HG02870 (cell line): ENCODE measurements at regions not wholly inside any gene's neighbourhood (a gene's known extent, or its start where the extent isn't known, plus 50 kb on each side); places are given as distances from the start of the nearest gene placed in this dataset.

Source experiments
- ATAC-seq: cut with Tn5 transposase; IDR thresholded peaks from one replicate; pipeline ENCODE4 v1.9.1; 2021; ENCODE audit warnings: mild to moderate bottlenecking, moderate library complexity; ENCODE audit not compliant: unreplicated experiment

- ATAC-seq: no peak
Observed at GRCh38 chr12:12015073-12015685, 55.6 kb upstream of the BCL2L14 start.

DNA sequence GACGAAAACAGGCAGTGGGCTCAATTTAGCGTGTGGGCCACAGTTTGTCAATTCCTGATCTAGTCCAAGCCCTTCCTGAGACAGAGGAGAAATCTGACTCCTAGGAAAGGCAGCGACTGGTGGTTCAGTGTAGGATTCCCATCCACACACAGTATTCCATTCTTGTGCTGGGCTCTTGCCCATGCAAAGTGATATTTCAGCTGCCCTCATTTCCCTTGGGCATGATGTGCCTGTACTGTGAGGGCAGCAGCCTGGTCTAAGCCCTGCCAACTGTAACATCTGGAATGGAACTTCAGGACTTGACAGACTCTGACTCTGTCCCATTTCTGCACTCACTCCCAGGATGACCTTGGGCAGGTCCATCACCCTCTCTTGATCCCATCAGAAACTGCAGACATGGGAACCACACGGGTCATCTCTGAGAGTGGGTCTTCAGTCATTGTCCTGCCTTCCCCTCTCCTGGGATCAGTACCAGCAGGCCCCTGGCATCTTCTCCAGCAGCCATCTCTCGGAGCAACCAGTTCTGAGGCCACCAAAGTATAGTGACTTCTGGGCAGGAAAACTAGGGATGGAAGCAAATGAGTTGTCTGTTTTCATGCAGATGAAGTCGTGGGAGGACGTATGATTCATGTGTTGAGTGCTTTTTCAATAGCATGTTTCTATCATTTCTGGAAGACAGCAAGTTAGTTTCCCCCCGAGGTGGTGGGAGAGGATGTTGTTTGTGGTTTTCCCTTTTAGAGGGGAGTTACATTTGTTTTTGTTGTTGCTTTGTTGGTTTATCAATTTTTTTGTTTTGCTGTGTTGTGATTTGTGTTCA is 54.2 kb upstream of the BCL2L14 start:
- no peak for ATAC-seq

DNA sequence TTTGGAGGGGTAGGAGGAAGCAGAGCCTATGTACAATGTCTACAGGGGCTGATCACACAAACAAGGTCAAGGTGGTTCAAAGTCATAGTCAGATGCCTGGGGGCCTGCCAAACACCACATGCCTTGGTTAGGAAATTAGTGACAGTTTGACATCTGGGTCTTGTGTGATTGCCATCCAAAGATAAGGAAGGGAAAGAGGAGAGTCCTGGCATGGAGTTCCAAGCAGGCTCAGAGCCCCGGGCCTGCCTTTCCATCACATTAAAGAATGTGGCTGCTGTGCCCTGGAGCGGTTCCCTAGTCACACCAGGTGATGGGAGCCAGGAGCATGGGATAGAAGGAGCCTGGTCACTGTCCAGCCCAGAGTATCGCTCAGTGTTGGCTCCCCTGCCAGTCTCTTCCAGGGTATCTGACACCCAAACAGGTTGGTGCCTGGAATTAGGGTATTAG is 53.6 kb upstream of the BCL2L14 start:
- ATAC-seq: no peak

- ATAC-seq: no peak
Observed at GRCh38 chr12:12017798-12018197, 52.9 kb upstream of the BCL2L14 start.

GRCh38 chr12:12018454-12018853 is 52.3 kb upstream of the BCL2L14 start:
- no peak for ATAC-seq

- ATAC-seq: no peak
Observed at GRCh38 chr12:12019881-12020280, 50.9 kb upstream of the BCL2L14 start.

GRCh38 chr12:12020762-12021161 is 50.0 kb upstream of the BCL2L14 start:
- ATAC-seq: no peak
